AG09309 (cell line): ENCODE measurements at regions not wholly inside any gene's neighbourhood (a gene's known extent, or its start where the extent isn't known, plus 50 kb on each side); places are given as distances from the start of the nearest gene placed in this dataset.

Experiments
- DNase-seq: peaks from one replicate; pipeline ENCODE4 v3.0.0-alpha.2; 2010; ENCODE audit warnings: low read depth
- H3K4me3 ChIP-seq: 2 replicates; pipeline ENCODE4 v1.5.1; 2011; ENCODE audit warnings: mild to moderate bottlenecking, low read depth, low read length, moderate library complexity; ENCODE audit not compliant: control insufficient read depth
- CTCF ChIP-seq: IDR thresholded peaks from 2 replicates; pipeline ENCODE4 v1.5.1; 2011; ENCODE audit warnings: mild to moderate bottlenecking, low read depth, low read length, inconsistent platforms; ENCODE audit not compliant: insufficient read depth, control insufficient read depth; ENCODE audit errors: missing control alignments

GRCh38 chr10:44674536-44675386, 236.4 kb upstream of the TMEM72 start:
- no peak for TF ChIP-seq CTCF
- no peak for DNase-seq
- H3K4me3 ChIP-seq, result no peak overlapping the region

- no peak overlapping the region for H3K4me3 ChIP-seq
- TF ChIP-seq CTCF, result no peak
- DNase-seq, result no peak
These were observed 235.7 kb upstream of the TMEM72 start for GRCh38 chr10:44675387-44675874.

GRCh38 chr10:44680764-44681163, 230.4 kb upstream of the TMEM72 start:
- no peak for TF ChIP-seq CTCF
- H3K4me3 ChIP-seq, result no peak overlapping the region
- no peak for DNase-seq

GRCh38 chr10:44682507-44682906, 228.6 kb upstream of the TMEM72 start:
- no peak overlapping the region for H3K4me3 ChIP-seq
- TF ChIP-seq CTCF, result no peak
- DNase-seq, result no peak

GRCh38 chr10:44684661-44685060, 226.5 kb upstream of the TMEM72 start:
- H3K4me3 ChIP-seq, result no peak overlapping the region
- no peak for TF ChIP-seq CTCF
- DNase-seq, result no peak

GRCh38 chr10:44685220-44685619, 225.9 kb upstream of the TMEM72 start:
- no peak for DNase-seq
- no peak for TF ChIP-seq CTCF
- H3K4me3 ChIP-seq, result no peak overlapping the region
